PC-9 (cell line): ENCODE measurements at regions not wholly inside any gene's neighbourhood (a gene's known extent, or its start where the extent isn't known, plus 50 kb on each side); places are given as distances from the start of the nearest gene placed in this dataset.

ENCODE experiments used
- BruUV-seq: library from RNA; stranded (reverse); fragments of 400-500 nt; replicated peaks from 2 replicates; lab custom pipeline; 2021; lab: Mats Ljungman, UMichigan
- CTCF ChIA-PET: fragments of 300-600 bp; sonication (Branson Sonifier 250); formaldehyde crosslinking; loops from one replicate; lab custom pipeline; 2022; ENCODE audit warnings: antibody characterized with exemption; lab: Charles Lee
- POLR2A ChIA-PET: fragments of 300-600 bp; sonication (Branson Sonifier 250); formaldehyde crosslinking; loops from one replicate; lab custom pipeline; 2022; ENCODE audit warnings: antibody characterized with exemption; ENCODE audit not compliant: unreplicated experiment; lab: Charles Lee
- DNase-seq, 2 experiments: peaks; one replicate each; pipeline versions ENCODE4 v3.0.0 to v3.0.0-alpha.2; 2015 to 2022; ENCODE audit warnings: mixed read lengths in 1 of 2
- H2AFZ ChIP-seq: fragments of 200-600 bp; sonication (generic); 2 replicates; pipeline ENCODE4 v1.8.1; 2017; ENCODE audit warnings: antibody characterized with exemption
- H3F3A ChIP-seq: fragments of 200-600 bp; sonication (generic); 2 replicates; pipeline ENCODE4 v1.8.1; 2017; ENCODE audit warnings: antibody characterized with exemption, mild to moderate bottlenecking, low read depth; ENCODE audit not compliant: insufficient read depth
- H3K27ac ChIP-seq: fragments of 200-600 bp; sonication (generic); 2 replicates; pipeline ENCODE4 v1.6.1; 2016; ENCODE audit warnings: mixed run types
- H3K27me3 ChIP-seq: fragments of 200-600 bp; sonication (generic); 2 replicates; pipeline ENCODE4 v1.6.1; 2016; ENCODE audit warnings: low read depth, mixed run types; ENCODE audit not compliant: insufficient read depth
- H3K36me3 ChIP-seq: fragments of 200-600 bp; sonication (generic); 2 replicates; pipeline ENCODE4 v1.6.1; 2016; ENCODE audit warnings: low read depth, mixed run types
- H3K4me1 ChIP-seq: fragments of 200-600 bp; sonication (generic); replicated peaks from 2 replicates; pipeline ENCODE4 v1.6.1; 2016; ENCODE audit warnings: mixed run types; ENCODE audit not compliant: insufficient read depth
- H3K4me2 ChIP-seq: fragments of 200-600 bp; sonication (generic); 2 replicates; pipeline ENCODE4 v1.6.1; 2017; ENCODE audit warnings: mixed run types
- H3K4me3 ChIP-seq: fragments of 200-600 bp; sonication (generic); 2 replicates; pipeline ENCODE4 v1.6.1; 2016; ENCODE audit warnings: mixed run types
- H3K79me2 ChIP-seq: fragments of 200-600 bp; sonication (generic); 2 replicates; pipeline ENCODE4 v1.6.1; 2017; ENCODE audit warnings: low read depth, mixed run types
- H3K9me2 ChIP-seq: fragments of 200-600 bp; sonication (generic); 2 replicates; pipeline ENCODE4 v1.8.1; 2017; ENCODE audit warnings: mild to moderate bottlenecking; ENCODE audit not compliant: insufficient read depth
- H3K9me3 ChIP-seq: fragments of 200-600 bp; sonication (generic); 2 replicates; pipeline ENCODE4 v1.8.1; 2016; ENCODE audit warnings: low read depth; ENCODE audit not compliant: insufficient read depth
- H4K20me1 ChIP-seq: fragments of 200-600 bp; sonication (generic); 2 replicates; pipeline ENCODE4 v1.8.1; 2017; ENCODE audit not compliant: insufficient read depth
- EZH2 ChIP-seq: fragments of 200-600 bp; sonication (generic); IDR thresholded peaks from 2 replicates; pipeline ENCODE4 v1.8.0; 2017; ENCODE audit warnings: antibody characterized with exemption, low read depth
- intact Hi-C: fragments of 100-400 bp; cut with micrococcal nuclease; formaldehyde crosslinking; loops from one replicate; pipeline ENCODE4 v1.10.0; 2022; ENCODE audit not compliant: unreplicated experiment
- TF ChIP-seq, protein P1 (sequence below): fragments of 200-600 bp; sonication (generic); conservative IDR thresholded peaks from 2 replicates; pipeline ENCODE4 v1.6.1; 2017; ENCODE audit warnings: mixed run types, antibody characterized with exemption, mild to moderate bottlenecking, moderate library complexity

DNA sequence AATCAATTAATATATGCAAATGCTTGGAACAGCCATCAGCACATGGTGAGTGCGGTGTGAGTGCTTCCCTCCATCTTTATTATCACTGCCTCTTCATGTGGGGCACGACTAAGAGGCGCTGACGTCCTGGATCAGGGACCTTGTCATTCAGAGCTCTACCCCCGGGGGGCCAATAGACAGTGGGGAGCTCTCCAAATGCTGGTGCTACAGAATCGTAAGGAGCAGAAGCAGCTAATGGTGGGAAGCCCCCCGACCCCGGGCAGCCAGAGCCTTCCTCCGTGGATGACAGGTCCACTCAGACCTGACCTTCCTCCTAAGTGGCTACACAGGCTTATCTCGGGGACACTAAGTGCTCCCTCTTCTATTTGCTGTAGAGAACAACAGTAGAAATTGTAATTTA, 257.5 kb upstream of the PMEPA1 start:
- no peaks in the 10 kb centered on the region for H3K79me2 ChIP-seq
- H3K36me3 ChIP-seq, result no peaks in the 10 kb centered on the region
- no peak overlapping the region for H3K27ac ChIP-seq
- H3K9me3 ChIP-seq, result no peaks in the 10 kb centered on the region
- no peaks in the 10 kb centered on the region for H3K27me3 ChIP-seq
- H3K4me2 ChIP-seq, result no peak overlapping the region
- no TSS peak for BruUV-seq
- no peaks in the 10 kb centered on the region for H3K9me2 ChIP-seq
- CTCF ChIA-PET, result no interaction called here
- no peaks in the 10 kb centered on the region for H3F3A ChIP-seq
- TF ChIP-seq, protein P1, sequence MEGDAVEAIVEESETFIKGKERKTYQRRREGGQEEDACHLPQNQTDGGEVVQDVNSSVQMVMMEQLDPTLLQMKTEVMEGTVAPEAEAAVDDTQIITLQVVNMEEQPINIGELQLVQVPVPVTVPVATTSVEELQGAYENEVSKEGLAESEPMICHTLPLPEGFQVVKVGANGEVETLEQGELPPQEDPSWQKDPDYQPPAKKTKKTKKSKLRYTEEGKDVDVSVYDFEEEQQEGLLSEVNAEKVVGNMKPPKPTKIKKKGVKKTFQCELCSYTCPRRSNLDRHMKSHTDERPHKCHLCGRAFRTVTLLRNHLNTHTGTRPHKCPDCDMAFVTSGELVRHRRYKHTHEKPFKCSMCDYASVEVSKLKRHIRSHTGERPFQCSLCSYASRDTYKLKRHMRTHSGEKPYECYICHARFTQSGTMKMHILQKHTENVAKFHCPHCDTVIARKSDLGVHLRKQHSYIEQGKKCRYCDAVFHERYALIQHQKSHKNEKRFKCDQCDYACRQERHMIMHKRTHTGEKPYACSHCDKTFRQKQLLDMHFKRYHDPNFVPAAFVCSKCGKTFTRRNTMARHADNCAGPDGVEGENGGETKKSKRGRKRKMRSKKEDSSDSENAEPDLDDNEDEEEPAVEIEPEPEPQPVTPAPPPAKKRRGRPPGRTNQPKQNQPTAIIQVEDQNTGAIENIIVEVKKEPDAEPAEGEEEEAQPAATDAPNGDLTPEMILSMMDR, result no peak
- TF ChIP-seq EZH2, result no peak
- POLR2A ChIA-PET, result no interaction called here
- no peaks in the 10 kb centered on the region for H3K4me1 ChIP-seq
- no peak for DNase-seq
- H3K4me3 ChIP-seq, result no peak overlapping the region
- intact Hi-C loops, result no loop called here
- no peaks in the 10 kb centered on the region for H4K20me1 ChIP-seq
- H2AFZ ChIP-seq, result no peak overlapping the region

DNA sequence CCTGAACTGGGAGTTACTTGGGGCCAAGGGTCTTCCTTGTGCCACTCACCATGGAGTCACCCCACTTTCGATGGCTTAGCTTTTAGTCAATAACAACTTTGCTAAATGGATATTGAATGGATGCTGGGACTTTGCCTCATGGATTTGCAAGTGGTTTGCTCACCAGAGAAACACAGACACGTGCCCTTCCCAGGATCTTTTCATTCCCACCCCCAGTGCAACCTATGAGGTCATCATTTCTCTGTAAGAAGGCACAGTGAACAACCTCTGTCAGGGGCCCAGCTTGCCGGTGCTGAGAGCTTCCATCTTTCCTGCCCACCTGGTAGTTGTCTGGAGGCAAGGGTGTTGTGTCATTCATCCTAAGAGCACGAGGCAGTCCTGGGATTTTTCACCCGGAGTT, 256.8 kb upstream of the PMEPA1 start:
- no TSS peak for BruUV-seq

DNA sequence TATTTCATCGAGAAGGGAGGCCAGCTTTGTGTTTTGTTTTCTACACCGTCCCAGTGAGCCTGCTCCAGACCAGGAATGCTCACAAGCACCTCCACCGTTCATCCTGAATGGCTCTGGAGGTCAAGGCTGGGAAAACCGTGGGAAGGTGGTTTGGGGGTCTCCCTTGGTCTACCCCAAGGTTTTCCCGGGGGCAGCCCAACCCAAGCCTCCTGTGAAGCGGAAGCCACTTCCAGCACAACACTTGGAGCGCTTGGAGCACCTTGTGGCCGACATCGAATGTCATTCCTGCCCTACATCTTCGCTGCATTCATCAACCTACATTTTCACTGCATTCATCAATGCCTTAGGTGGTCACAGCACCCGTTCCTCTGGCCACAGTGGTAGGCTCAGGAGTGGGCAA, 255.6 kb upstream of the PMEPA1 start:
- Histone ChIP-seq H3K27me3 (no peaks in the 10 kb centered on the region), H3K36me3 (no peaks in the 10 kb centered on the region), H3K4me2 (no peak overlapping the region), H3K4me1 (no peaks in the 10 kb centered on the region), H3K9me3 (no peaks in the 10 kb centered on the region), H2AFZ (no peak overlapping the region), H4K20me1 (no peaks in the 10 kb centered on the region), H3K9me2 (no peaks in the 10 kb centered on the region), H3F3A (no peaks in the 10 kb centered on the region), H3K27ac (no peak overlapping the region), H3K4me3 (no peak overlapping the region), H3K79me2 (no peaks in the 10 kb centered on the region)
- no peak for TF ChIP-seq EZH2
- TF ChIP-seq, protein P1, result no peak
- DNase-seq, result no peak
- intact Hi-C loops, result no loop called here
- BruUV-seq, result no TSS peak
- CTCF ChIA-PET, result no interaction called here
- POLR2A ChIA-PET, result no interaction called here

More for the DNA sequence above, 256.8 kb upstream of the PMEPA1 start:
- Histone ChIP-seq H3F3A (no peaks in the 10 kb centered on the region), H3K4me2 (no peak overlapping the region), H3K27ac (no peak overlapping the region), H4K20me1 (no peaks in the 10 kb centered on the region), H3K4me1 (no peaks in the 10 kb centered on the region), H3K79me2 (no peaks in the 10 kb centered on the region), H3K36me3 (no peaks in the 10 kb centered on the region), H3K9me3 (no peaks in the 10 kb centered on the region), H3K4me3 (no peak overlapping the region), H3K27me3 (no peaks in the 10 kb centered on the region), H2AFZ (no peak overlapping the region), H3K9me2 (no peaks in the 10 kb centered on the region)
- no peak for TF ChIP-seq EZH2
- TF ChIP-seq, protein P1, result no peak
- ChIA-PET POLR2A (no interaction called here), CTCF (no interaction called here)
- intact Hi-C loops, result no loop called here
- no peak for DNase-seq
